Omental fat pad (tissue), 3 donors: ENCODE measurements at regions not wholly inside any gene's neighbourhood (a gene's known extent, or its start where the extent isn't known, plus 50 kb on each side); places are given as distances from the start of the nearest gene placed in this dataset.

Experiments
- ATAC-seq: fragments of 150-250 bp; one replicate; pipeline ENCODE4 v1.9.1; 2016; ENCODE audit warnings: mild to moderate bottlenecking, moderate library complexity; ENCODE audit not compliant: low FRiP score
- DNase-seq: peaks from one replicate; pipeline ENCODE4 v3.0.0-alpha.2; 2019; ENCODE audit warnings: low spot score
- TF ChIP-seq, protein P1 (sequence below), 3 donors: fragments of 450-650 bp; IDR thresholded peaks; one replicate each; pipeline ENCODE4 v1.5.1; 2016 to 2017; ENCODE audit warnings: antibody characterized with exemption in 3 of 3, mild to moderate bottlenecking in 3 of 3, moderate library complexity in 2 of 3

DNA sequence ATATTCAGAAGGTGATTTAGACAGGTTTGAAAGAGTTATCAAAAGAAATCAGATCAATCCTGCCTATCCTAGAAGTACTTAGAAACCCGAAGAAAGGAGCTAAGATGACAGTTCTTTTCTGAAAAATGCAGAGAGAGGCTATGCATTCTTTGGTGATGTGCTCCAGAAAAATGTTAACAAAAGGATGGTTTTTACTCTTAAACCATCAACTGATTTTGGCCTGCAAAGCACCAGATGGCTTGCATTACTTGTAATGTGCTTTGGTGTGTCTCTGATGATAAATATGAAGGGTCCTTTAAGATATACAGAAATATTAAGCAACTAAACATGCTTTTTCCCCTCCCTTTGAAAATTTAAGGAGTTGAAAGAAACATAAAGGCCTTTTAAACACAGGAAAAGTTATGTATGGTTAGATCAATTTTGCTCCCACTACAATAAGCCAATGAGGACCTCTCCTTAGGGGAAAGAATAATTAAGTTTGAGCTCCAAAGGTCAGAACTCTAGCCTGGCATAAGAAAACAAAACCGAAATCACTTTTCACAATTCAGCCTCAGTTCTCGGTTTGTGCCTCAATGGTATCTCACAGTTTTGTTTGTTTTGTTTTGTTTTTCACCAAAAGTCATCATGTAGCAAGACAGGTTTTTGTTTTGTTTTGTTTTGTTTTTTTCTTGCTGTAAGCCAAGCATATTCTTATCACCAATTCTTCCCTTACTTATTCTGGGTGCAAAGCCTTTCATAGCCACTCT is 302.4 kb upstream of the NT5C1B start:
- ATAC-seq (no peak), DNase-seq (no peak)
- TF ChIP-seq, protein P1, sequence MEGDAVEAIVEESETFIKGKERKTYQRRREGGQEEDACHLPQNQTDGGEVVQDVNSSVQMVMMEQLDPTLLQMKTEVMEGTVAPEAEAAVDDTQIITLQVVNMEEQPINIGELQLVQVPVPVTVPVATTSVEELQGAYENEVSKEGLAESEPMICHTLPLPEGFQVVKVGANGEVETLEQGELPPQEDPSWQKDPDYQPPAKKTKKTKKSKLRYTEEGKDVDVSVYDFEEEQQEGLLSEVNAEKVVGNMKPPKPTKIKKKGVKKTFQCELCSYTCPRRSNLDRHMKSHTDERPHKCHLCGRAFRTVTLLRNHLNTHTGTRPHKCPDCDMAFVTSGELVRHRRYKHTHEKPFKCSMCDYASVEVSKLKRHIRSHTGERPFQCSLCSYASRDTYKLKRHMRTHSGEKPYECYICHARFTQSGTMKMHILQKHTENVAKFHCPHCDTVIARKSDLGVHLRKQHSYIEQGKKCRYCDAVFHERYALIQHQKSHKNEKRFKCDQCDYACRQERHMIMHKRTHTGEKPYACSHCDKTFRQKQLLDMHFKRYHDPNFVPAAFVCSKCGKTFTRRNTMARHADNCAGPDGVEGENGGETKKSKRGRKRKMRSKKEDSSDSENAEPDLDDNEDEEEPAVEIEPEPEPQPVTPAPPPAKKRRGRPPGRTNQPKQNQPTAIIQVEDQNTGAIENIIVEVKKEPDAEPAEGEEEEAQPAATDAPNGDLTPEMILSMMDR (IDR thresholded peaks at IDR 0.05), result no peak

DNA sequence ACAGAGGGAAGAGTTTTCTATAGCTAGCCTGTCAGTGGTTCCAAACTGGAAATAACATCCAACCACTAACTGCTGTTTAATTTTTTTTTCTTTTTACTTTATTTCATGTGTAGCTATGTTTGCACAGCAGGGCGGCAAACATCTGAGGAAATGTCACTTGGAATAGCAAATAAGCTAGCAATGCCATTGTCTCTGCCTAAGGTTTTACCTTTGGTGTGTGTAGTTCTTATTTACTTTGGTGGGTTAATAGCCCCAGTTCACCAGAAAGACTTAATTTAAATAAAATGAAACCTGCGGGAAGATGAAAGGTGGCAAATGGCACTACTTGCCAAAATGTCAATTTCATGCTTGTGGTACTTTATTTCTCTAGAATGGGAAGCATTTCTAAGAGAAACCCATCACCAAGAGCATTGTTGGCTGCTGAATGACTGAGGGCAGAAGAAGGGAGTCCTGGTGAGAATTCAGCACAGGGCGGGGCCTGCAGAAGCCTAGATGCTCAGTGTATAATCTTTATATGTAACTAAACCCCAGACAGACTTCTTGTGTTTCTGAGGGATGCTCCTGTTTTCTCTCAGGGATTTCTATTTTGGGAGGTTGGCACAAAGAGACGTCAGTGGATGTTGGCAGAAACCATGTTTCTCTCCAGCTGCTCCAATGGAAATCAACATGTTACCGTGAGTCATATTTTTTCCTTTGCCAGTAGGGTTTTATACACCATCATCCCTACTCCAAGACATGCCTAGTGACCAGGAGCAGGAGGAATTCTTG is 300.4 kb upstream of the NT5C1B start:
- DNase-seq (no peak), ATAC-seq (no peak)
- TF ChIP-seq, protein P1 (IDR thresholded peaks at IDR 0.05), result no peak

DNA sequence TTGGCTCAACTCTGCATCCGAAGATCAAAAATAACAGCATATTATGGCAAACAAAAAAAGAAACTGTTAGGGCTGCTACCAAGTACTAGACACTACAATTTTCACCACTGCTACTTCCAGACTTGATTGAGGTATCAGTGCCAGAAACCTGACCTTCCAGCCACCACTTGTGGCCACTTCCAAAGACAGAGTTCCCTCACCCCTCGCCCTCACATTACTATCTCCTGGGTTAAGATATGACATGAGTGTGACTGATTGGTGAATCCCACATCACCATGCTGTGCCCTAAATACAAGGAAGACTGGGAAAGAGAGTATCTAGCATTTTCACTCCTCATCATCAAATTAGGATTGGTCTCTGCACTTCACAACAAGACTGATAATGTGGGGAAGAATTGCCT is 296.1 kb upstream of the NT5C1B start:
- DNase-seq, result no peak
- TF ChIP-seq, protein P1 (IDR thresholded peaks at IDR 0.05), result no peak
- ATAC-seq, result no peak

DNA sequence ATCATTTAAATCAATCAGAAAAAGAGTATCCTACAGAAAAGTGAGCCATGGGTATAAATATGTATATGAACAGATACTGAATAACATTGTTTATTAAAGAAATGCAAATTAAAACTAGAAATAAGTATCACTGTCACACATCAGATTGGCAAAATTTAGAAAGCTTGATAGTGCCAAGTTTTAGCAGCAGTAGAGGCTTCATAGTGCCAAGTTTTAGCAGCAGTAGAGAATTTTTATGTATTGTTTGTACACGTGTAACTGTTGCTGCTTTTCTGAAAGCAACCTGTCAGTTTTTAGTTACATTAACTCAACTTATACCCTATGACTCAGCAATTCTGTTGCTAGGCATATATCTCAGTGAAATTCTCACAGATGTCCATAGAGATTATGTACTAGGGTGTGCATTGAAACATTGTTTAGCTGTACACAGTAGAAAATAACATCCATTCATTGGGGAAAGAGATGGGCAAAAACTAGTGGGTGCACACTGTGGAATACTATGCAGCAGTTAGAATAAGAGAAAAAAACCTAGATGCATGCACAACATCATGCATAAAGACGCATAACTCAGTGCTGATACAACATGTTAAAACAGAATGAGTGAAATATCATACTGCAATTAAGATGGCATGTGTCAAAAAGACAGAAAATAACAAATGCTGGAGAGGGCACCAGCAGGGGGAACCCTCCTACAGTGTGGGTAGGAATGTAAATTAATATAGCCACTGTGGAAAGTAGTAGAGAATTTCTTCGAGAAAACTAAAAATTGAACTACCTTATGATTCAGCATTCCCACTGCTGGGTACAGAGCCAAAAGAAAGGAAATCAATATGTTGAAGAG is 294.5 kb upstream of the NT5C1B start:
- TF ChIP-seq, protein P1 (IDR thresholded peaks at IDR 0.05), result no peak
- ATAC-seq, result no peak
- DNase-seq, result no peak

DNA sequence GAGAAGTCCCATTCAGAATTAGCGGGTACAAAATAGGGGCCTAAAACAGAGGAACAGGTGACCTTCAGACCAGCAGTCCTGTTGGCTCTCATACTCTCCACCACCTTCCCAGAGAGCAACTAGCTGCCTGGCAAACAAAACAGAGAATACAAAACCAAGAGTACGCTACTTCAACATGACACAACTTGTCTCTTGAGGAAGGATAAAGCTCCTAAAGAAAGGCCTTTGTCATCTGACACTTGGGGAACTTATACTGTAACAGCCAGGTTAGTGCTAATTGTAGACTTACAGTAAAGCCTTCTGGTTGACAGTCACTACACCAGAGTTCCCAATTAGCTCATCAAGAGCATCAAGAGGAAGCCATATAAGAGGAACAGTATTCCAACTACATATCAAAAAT is 282.1 kb upstream of the NT5C1B start:
- DNase-seq (no peak), ATAC-seq (no peak)
- TF ChIP-seq, protein P1 (IDR thresholded peaks at IDR 0.05), result no peak

DNA sequence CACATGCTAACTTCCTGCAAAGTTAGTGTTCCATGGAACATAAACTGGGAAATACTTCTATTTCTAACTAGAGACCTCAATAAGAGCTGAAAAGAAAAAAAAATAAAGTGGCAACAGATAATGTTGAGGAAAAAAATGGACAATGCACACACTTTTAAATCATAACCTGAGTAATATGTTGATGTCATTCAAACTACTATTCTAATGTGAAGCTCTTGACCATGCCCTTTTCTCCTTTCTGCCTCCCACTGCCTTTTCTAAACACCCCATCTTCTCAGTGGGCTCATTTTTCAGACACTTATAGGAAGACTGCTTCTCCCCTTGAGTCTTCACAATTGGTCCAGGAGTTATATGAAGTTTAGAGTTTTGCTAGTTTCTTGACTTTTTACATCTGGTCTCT is 280.9 kb upstream of the NT5C1B start:
- DNase-seq (no peak), ATAC-seq (no peak)
- TF ChIP-seq, protein P1 (IDR thresholded peaks at IDR 0.05), result no peak
